A172 (cell line): ENCODE measurements at regions not wholly inside any gene's neighbourhood (a gene's known extent, or its start where the extent isn't known, plus 50 kb on each side); places are given as distances from the start of the nearest gene placed in this dataset.
"Not testable (repeated sequence)": the region's sequence is repeated elsewhere in the genome, so short reads cannot be mapped to it uniquely, and the experiment has no call there.

Experiments used
- DNase-seq: peaks from one replicate; pipeline ENCODE4 v3.0.0-alpha.2; 2015; ENCODE audit warnings: low spot score

- DNase-seq: no peak
These were observed 741.1 kb upstream of the LUZP2 start for GRCh38 chr11:23755769-23756168.

DNA sequence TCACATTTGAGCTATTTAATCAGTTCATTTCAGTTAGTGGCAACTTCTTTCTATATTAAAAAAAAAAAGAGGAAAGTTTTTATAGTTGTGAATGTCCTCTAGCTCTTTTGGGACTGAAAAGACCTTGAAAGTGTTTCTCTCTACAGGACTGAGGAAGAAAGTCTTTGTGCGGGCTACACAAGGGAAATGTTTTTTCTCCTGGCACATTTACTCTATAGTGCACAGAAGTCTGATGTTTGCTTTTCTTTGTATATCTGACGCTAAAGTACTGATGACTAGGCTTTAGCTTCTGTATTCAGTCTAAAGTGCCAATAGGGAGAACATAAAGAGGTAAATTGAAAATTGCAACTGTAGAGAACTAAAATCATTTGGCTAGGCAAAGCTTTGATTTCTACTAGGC lies 737.4 kb upstream of the LUZP2 start:
- DNase-seq: no peak

GRCh38 chr11:23764286-23764685 lies 732.6 kb upstream of the LUZP2 start:
- no peak for DNase-seq

DNA sequence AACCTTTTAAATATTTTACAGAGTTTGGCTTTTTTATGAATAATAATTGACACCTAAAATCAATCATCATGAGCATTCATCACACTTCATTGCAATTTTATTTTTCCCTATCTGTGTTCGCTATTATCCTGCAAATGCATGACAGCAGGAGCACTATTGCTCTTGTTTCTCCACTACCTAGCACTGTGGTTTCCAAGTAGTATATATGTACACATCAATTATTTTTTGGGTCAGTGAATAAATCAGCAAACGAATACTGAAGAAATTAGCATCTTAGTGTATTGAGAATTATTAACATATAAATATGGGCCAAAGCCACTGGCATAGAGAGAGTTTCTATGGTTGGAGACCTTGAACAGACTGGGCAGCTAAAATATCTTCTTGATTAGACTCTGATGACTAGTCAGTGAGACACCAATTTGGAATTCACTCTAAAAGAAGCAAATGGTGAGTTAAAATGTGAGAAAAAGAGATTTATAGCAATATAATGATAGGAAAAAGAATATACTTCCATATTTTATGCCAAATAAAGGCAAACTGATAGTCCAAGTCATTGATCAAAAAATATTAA lies 731.1 kb upstream of the LUZP2 start:
- peak; percentile 13 for DNase-seq

DNA sequence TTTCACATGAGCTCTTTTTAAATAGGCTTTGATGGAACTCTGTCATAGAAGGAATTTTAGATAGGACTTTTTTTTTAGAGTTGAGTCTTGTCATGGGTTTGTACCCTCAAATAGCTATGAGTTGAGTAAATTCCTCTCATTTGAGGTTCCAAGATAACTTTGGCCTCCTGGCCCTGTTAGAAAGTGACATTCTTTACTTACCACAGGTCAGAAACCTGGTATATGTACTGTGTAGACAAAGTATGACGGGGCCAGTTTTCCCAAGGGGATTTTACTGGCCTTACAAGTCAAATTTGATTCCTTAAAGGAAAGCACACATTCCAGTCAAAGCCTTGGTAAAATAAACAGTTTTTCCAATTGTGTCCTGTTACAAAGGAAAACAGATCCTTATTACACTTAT lies 729.3 kb upstream of the LUZP2 start:
- DNase-seq: no peak

GRCh38 chr11:23769214-23769613 lies 727.6 kb upstream of the LUZP2 start:
- no peak for DNase-seq

GRCh38 chr11:23772081-23772480 lies 724.8 kb upstream of the LUZP2 start:
- no peak for DNase-seq

DNA sequence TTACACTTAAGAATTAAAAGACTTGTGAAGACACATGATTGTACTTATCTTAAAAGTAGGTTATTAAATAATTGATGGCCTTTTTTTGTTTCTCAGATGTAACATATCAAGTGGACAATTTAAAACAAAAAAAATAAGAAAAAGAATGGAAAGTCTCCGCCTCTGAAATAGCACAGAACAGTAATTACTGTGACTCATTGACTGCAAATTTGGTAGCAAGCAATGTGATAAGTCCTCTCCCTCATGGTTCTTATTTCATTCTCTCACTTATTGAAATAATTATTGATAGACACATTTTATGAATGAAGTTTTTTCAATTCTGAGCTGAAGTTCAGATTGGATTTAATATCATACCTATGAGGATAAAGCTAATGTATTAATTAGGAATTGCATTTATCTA lies 717.9 kb upstream of the LUZP2 start:
- peak; percentile 22 for DNase-seq

DNA sequence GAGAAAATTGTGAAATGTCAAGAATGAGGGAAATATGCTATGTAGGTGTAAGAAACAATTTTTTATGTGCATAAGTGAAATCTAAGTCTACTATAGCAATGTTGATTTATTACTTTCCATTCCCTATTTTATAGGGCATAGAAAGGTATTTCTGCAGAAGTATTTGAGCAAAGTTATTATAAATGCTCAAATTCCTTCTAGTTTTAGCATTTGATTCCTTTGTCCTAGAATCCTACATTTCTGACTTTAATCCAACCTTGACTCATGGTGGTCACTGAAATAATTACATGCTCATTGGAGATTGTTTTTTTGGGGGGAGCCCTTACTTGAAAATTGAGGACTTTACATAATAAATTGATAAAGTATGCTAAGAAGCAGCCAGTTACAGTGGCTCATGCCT lies 716.6 kb upstream of the LUZP2 start:
- no peak for DNase-seq

- DNase-seq: no peak
These were observed 714.9 kb upstream of the LUZP2 start for GRCh38 chr11:23781803-23782560.

DNA sequence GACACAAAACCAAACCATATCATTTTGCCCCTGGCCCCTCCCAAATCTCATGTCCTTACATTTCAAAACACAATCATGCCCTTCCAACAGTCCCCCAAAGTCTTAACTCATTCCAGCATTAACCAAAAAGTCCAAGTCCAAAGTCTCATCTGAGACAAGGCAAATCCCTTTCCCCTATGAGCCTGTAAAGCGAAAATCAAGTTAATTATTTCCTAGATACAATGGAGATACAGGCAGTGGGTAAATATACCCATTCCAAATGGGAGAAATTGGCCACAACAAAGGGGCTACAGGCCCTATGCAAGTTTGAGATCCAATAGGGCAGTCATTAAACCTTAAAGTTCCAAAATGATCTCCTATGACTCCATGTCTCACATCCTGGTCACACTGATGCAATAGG lies 709.9 kb upstream of the LUZP2 start:
- DNase-seq: not testable (repeated sequence)

GRCh38 chr11:23789200-23789853 lies 707.5 kb upstream of the LUZP2 start:
- DNase-seq: no peak

- DNase-seq: peak; percentile 73
These were observed 706.9 kb upstream of the LUZP2 start for GRCh38 chr11:23789938-23790371.

GRCh38 chr11:23797624-23798419 lies 699.0 kb upstream of the LUZP2 start:
- no peak for DNase-seq

DNA sequence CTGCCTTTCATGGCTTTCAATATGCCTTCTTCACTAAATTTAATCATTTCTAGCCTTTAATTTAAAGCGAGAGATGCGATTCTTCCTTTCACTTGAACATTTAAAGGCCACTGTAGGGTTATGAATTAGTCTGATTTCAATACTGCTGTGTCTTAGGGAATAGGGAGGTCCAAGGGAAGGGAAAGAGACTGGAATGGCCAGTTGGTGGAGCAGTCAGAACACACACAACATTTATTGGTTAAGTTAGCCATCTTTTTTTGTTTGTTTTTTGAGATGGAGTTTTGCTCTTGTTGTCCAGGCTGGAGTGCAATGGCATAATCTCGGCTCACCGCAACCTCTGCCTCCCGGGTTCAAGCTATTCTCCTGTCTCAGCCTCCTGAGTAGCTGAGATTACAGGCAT lies 662.5 kb upstream of the LUZP2 start:
- DNase-seq: not testable (repeated sequence)

DNA sequence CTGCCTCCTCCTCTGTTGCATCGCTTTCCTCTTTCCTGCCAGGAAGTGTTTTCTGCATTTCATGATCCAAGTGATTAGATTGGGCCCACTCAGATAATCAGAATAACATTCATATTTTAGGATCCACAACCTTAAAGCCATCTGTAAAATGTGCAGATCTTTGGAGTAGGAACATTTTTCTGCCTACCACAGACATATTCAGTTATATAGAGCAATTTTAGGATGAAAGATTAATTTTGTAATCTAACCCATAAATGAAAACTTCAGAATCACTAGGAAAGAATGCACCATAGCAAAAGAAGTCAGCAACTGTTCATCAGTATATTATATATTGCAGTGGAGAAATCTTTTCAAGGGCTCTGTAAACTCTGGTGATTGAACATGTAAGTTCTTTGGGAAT lies 659.9 kb upstream of the LUZP2 start:
- no peak for DNase-seq

- no peak for DNase-seq
These were observed 656.0 kb upstream of the LUZP2 start for GRCh38 chr11:23840872-23841271.

DNA sequence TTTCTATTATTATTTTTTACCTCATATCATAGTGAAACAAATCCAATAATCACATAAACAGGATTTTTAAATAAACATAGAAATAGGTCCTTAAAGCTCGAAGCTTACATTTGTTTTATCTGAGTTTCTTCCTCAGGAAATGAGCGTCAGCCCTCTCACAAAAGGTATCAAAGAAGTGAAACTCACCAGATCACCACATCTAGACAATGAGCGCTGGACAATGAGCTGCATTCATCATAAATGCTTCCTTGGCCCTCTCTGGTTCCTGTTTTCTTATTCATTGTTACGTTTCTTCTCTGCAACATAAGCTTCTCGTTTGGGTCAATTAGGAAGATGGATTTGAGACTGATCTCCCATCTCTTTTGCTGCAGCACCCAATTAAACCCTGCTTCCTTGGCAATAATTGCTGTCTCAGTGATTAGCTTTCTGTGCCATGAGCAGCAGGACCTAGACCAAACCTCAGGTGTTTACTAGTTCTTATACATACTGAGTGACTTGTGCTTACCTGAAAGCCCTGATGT lies 649.9 kb upstream of the LUZP2 start:
- DNase-seq: no peak

DNA sequence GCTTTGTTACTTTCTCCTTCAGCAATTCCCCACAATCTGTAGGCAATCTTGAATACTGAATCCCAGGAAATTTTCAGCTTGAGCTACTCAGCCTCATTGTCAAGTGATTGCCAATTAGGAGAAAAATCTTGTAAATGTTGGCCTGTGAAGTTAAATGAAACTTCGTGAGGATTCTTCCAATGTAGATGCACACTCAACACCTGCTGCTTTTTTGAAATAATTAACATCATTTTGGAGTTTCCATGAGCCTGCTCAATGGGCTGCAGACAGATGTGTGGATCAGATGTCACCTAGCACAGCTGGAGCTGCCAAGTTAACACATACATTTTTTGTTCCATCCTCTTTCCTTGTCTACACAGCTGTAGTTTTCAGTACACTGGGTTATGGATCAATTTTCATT lies 645.6 kb upstream of the LUZP2 start:
- no peak for DNase-seq

DNA sequence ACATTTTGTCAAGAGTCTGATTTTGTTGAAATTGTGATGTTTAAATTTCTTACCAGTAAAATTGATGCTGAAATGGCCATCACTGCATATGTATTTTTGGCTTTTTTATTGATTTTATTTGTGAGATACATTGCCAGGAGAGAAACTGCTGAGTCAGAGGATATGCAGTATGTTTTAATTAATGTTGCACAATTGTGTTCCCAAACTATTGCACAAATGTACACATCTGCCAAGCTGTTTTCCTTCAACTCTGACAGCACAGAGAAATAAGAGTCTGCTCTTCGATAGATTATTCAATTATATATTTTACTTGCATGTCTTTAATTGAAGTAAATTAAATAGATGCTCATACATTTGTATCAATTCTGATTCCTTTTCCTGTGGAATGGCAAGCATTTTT lies 640.2 kb upstream of the LUZP2 start:
- DNase-seq: no peak

GRCh38 chr11:23859087-23859486 lies 637.8 kb upstream of the LUZP2 start:
- no peak for DNase-seq

- no peak for DNase-seq
These were observed 635.2 kb upstream of the LUZP2 start for GRCh38 chr11:23861615-23862014.
